ENCODE measurements at regions not wholly inside any gene's neighbourhood (a gene's known extent, or its start where the extent isn't known, plus 50 kb on each side); places are given as distances from the start of the nearest gene placed in this dataset.

DNA sequence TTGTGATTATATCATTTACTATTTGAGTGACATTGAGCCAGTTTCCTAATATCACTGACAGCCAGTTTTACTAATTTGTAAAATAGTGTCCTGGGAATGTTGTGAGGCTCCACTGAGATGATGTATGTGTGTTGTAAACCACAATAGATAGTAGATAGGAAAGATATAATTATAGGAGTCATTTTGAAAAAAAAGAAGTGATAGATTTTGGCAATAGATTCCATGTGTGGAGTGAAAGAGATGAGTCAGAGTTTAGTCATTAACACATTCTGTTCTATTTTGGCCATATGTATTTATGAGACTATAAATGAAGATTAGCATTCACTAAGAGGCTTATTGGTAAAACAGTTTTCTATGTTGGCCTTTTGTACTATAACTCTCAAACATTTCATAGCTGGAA lies 388.2 kb downstream of the FAM170A start:
- no peaks in the 10 kb centered on the region for H3K36me3 Mint-ChIP-seq

DNA sequence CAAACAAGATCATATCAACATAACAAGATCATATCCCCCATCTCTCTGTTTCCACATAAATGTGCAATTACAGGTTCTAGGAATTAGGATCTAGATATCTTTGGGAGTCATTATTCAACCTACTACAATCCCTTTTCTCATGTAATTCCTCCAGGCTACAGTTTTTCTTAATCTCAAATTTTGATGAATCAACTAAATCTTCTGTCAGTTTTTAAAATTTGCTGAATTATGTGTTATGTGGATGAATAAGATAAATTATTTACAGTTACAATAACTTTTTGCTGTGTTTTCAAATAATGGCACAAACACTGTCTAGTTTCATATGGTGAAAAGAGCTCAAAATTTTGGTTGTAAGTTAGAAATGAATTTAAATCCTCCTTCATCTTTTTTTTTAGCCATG lies 405.8 kb downstream of the FAM170A start:
- Mint-ChIP-seq H3K4me1 (peaks cover 21% of the 10 kb centered on the region), H3K27ac (no peak overlapping the region), H3K36me3 (no peaks in the 10 kb centered on the region), H3K27me3 (ENCODE audit: low read depth in 3 of 3) (peaks cover 0 to 1% (median 0%) of the 10 kb centered on the region in 3 donors), H3K9me3 (peaks cover 0 to 6% (median 0%) of the 10 kb centered on the region in 7 donors), H3K4me3 (no peak overlapping the region)
- H3K4me2 ChIP-seq (replicated peaks; ENCODE audit: extremely low read depth, low read length, poor library complexity, severe bottlenecking), result no peak overlapping the region
- H3K4me3 ChIP-seq (replicated peaks in 1 of 3; ENCODE audit: low read depth in 2 of 3, low read length in 3 of 3), result no peak overlapping the region
- no peak for DNase-seq
- no peaks in the 10 kb centered on the region for H4K20me1 ChIP-seq (ENCODE audit: insufficient read depth, low read length)
- intact Hi-C loops (cut with micrococcal nuclease), result no loop called here
- no peak overlapping the region for H3K9ac ChIP-seq (ENCODE audit: insufficient read depth, low read length, poor library complexity, severe bottlenecking)
- H3K79me2 ChIP-seq (ENCODE audit: insufficient read depth, low read length), result no peaks in the 10 kb centered on the region
- H2AFZ ChIP-seq (ENCODE audit: insufficient read depth, low read depth, low read length, poor library complexity, severe bottlenecking), result no peak overlapping the region
- H3K27me3 ChIP-seq (ENCODE audit: control insufficient read depth in 2 of 2, insufficient read depth in 2 of 2, low read length in 2 of 2), result no peaks in the 10 kb centered on the region
- H3K4me1 ChIP-seq (ENCODE audit: control insufficient read depth in 1 of 2, insufficient read depth in 2 of 2, low read length in 2 of 2), result peaks cover 20 to 25% of the 10 kb centered on the region in 2 donors
- H3K9me3 ChIP-seq (replicated peaks in 1 of 2; ENCODE audit: control insufficient read depth in 1 of 2, insufficient read depth in 1 of 2, low read length in 2 of 2), result no peaks in the 10 kb centered on the region
- TF ChIP-seq, protein P1, sequence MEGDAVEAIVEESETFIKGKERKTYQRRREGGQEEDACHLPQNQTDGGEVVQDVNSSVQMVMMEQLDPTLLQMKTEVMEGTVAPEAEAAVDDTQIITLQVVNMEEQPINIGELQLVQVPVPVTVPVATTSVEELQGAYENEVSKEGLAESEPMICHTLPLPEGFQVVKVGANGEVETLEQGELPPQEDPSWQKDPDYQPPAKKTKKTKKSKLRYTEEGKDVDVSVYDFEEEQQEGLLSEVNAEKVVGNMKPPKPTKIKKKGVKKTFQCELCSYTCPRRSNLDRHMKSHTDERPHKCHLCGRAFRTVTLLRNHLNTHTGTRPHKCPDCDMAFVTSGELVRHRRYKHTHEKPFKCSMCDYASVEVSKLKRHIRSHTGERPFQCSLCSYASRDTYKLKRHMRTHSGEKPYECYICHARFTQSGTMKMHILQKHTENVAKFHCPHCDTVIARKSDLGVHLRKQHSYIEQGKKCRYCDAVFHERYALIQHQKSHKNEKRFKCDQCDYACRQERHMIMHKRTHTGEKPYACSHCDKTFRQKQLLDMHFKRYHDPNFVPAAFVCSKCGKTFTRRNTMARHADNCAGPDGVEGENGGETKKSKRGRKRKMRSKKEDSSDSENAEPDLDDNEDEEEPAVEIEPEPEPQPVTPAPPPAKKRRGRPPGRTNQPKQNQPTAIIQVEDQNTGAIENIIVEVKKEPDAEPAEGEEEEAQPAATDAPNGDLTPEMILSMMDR (IDR thresholded peaks at IDR 0.05), result no peak
- H3K36me3 ChIP-seq (replicated peaks in 1 of 2; ENCODE audit: control insufficient read depth in 1 of 2, insufficient read depth in 2 of 2, low read length in 2 of 2), result no peaks in the 10 kb centered on the region
- H3K27ac ChIP-seq (ENCODE audit: low read depth in 1 of 2, low read length in 2 of 2), result no peak overlapping the region

More for the DNA sequence above, 388.2 kb downstream of the FAM170A start:
- no peaks in the 10 kb centered on the region for H3K9me3 ChIP-seq (replicated peaks in 1 of 2; ENCODE audit: control insufficient read depth in 1 of 2, insufficient read depth in 1 of 2, low read length in 2 of 2)
- H3K4me2 ChIP-seq (replicated peaks; ENCODE audit: extremely low read depth, low read length, poor library complexity, severe bottlenecking), result no peak overlapping the region
- intact Hi-C loops (cut with micrococcal nuclease), result no loop called here
- no peak overlapping the region for H3K4me3 ChIP-seq (replicated peaks in 1 of 3; ENCODE audit: low read depth in 2 of 3, low read length in 3 of 3)
- peaks cover 0 to 3% (median 0%) of the 10 kb centered on the region in 7 donors for H3K9me3 Mint-ChIP-seq
- no peaks in the 10 kb centered on the region for H3K27me3 ChIP-seq (ENCODE audit: control insufficient read depth in 2 of 2, insufficient read depth in 2 of 2, low read length in 2 of 2)
- no peak overlapping the region for H3K27ac ChIP-seq (ENCODE audit: low read depth in 1 of 2, low read length in 2 of 2)
- H3K9ac ChIP-seq (ENCODE audit: insufficient read depth, low read length, poor library complexity, severe bottlenecking), result no peak overlapping the region
- H3K79me2 ChIP-seq (ENCODE audit: insufficient read depth, low read length), result no peaks in the 10 kb centered on the region
- no peaks in the 10 kb centered on the region for H4K20me1 ChIP-seq (ENCODE audit: insufficient read depth, low read length)
- no peaks in the 10 kb centered on the region for H3K27me3 Mint-ChIP-seq (ENCODE audit: low read depth in 3 of 3)
- TF ChIP-seq, protein P1 (IDR thresholded peaks at IDR 0.05), result no peak
- H3K36me3 ChIP-seq (replicated peaks in 1 of 2; ENCODE audit: control insufficient read depth in 1 of 2, insufficient read depth in 2 of 2, low read length in 2 of 2), result no peaks in the 10 kb centered on the region
- H3K27ac Mint-ChIP-seq, result no peak overlapping the region
- H3K4me1 Mint-ChIP-seq, result no peaks in the 10 kb centered on the region
- H3K4me3 Mint-ChIP-seq, result no peak overlapping the region
- H3K4me1 ChIP-seq (ENCODE audit: control insufficient read depth in 1 of 2, insufficient read depth in 2 of 2, low read length in 2 of 2), result no peaks in the 10 kb centered on the region
- no peak overlapping the region for H2AFZ ChIP-seq (ENCODE audit: insufficient read depth, low read depth, low read length, poor library complexity, severe bottlenecking)
- DNase-seq, result no peak
